ENCODE measurements at regions not wholly inside any gene's neighbourhood (a gene's known extent, or its start where the extent isn't known, plus 50 kb on each side); places are given as distances from the start of the nearest gene placed in this dataset.

GRCh38 chr2:6785493-6785892 is 80.2 kb downstream of the CMPK2 start:
- WGBS (ENCODE audit: low lambda C conversion rate): 70% methylated on average over 4 of the region's 4 CpGs
- Histone ChIP-seq H3K9me3 (no peaks in the 10 kb centered on the region), H3F3A (replicated peaks; ENCODE audit: insufficient read depth) (no peaks in the 10 kb centered on the region), H4K20me1 (ENCODE audit: insufficient read depth) (no peaks in the 10 kb centered on the region), H3K27me3 (ENCODE audit: insufficient read depth) (no peaks in the 10 kb centered on the region), H3K36me3 (replicated peaks in 1 of 2; ENCODE audit: control insufficient read depth in 1 of 2, insufficient read depth in 2 of 2, low read length in 1 of 2) (no peaks in the 10 kb centered on the region), H3K4me2 (no peak overlapping the region), H3K9me2 (no peaks in the 10 kb centered on the region), H3K79me2 (ENCODE audit: insufficient read depth) (no peaks in the 10 kb centered on the region), H3K27ac (ENCODE audit: low read depth in 2 of 2, low read length in 1 of 2) (no peak overlapping the region), H3K9ac (no peak overlapping the region), H3K4me3 (ENCODE audit: low read depth in 2 of 2, low read length in 1 of 2) (no peak overlapping the region), H2AFZ (ENCODE audit: low read depth) (no peak overlapping the region), H3K4me1 (ENCODE audit: control insufficient read depth in 1 of 2, insufficient read depth in 2 of 2, low read depth in 1 of 2, low read length in 1 of 2) (peaks cover 0 to 9% of the 10 kb centered on the region in 2 experiments; a peak in 1 of 4 replicates)
- TF ChIP-seq FOXJ3 (CRISPR knock-in tag; IDR thresholded peaks at IDR 0.05): no peak
- TF ChIP-seq REST (IDR thresholded peaks at IDR 0.05; ENCODE audit: low read depth, low read length): no peak
- TF ChIP-seq SIN3A (IDR thresholded peaks at IDR 0.05; ENCODE audit: borderline replicate concordance, low read depth, low read length): no peak
- TF ChIP-seq ELF1 (IDR thresholded peaks at IDR 0.05): no peak
- no peak for TF ChIP-seq MXI1 (IDR thresholded peaks at IDR 0.05; ENCODE audit: low read depth, low read length)
- TF ChIP-seq FOXM1 (IDR thresholded peaks at IDR 0.05; ENCODE audit: low read depth): no peak
- TF ChIP-seq TEAD4 (IDR thresholded peaks at IDR 0.05; ENCODE audit: borderline replicate concordance, insufficient read depth): no peak
- TF ChIP-seq PBX3 (IDR thresholded peaks at IDR 0.05): no peak
- TF ChIP-seq RCOR1 (IDR thresholded peaks at IDR 0.05; ENCODE audit: low read length): no peak
- no peak for TF ChIP-seq YY1 (IDR thresholded peaks at IDR 0.05; ENCODE audit: low read depth)
- no peak for TF ChIP-seq EP300 (IDR thresholded peaks at IDR 0.05; ENCODE audit: borderline replicate concordance in 1 of 2, low read depth in 1 of 2, low read length in 1 of 2)
- TF ChIP-seq SMC3 (IDR thresholded peaks at IDR 0.05; ENCODE audit: low read depth, low read length): no peak
- TF ChIP-seq NFIC (IDR thresholded peaks at IDR 0.05; ENCODE audit: borderline replicate concordance): no peak
- TF ChIP-seq RXRA (IDR thresholded peaks at IDR 0.05; ENCODE audit: borderline replicate concordance, low read depth): no peak
- TF ChIP-seq CTCF (IDR thresholded peaks at IDR 0.05): no peak
- no peak for TF ChIP-seq TAF1 (IDR thresholded peaks at IDR 0.05; ENCODE audit: borderline replicate concordance, low read depth, low read length)
- TF ChIP-seq ZBTB33 (IDR thresholded peaks at IDR 0.05; ENCODE audit: borderline replicate concordance, low read depth): no peak
- TF ChIP-seq JUND (IDR thresholded peaks at IDR 0.05): no peak
- no peak for TF ChIP-seq USF1 (IDR thresholded peaks at IDR 0.05; ENCODE audit: borderline replicate concordance, low read depth)
- TF ChIP-seq IRF3 (IDR thresholded peaks at IDR 0.05; ENCODE audit: low read depth, low read length): no peak
- no peak for DNase-seq
- ChIA-PET CTCF (interaction anchor here (1.9 to 2.4 kb wide), 2 partner anchors 11 to 13 kb away, joined by 4 to 8 read pairs; no protein-coding TSS in a partner anchor), POLR2A (no interaction called here)

All from SK-N-SH (cell line).